Endodermal cell (in vitro differentiated cells): ENCODE measurements at regions not wholly inside any gene's neighbourhood (a gene's known extent, or its start where the extent isn't known, plus 50 kb on each side); places are given as distances from the start of the nearest gene placed in this dataset.

Experiments used
- DNase-seq: peaks from one replicate; pipeline ENCODE4 v3.0.0-alpha.2; 2017
- H3K27ac ChIP-seq: 2 replicates; pipeline ENCODE4 v1.5.1; 2013; ENCODE audit warnings: mild to moderate bottlenecking, low read depth, low read length, moderate library complexity
- H3K27me3 ChIP-seq: 2 replicates; pipeline ENCODE4 v1.6.1; 2013; ENCODE audit warnings: mild to moderate bottlenecking, low read length, moderate library complexity; ENCODE audit not compliant: insufficient read depth, control insufficient read depth, poor library complexity, severe bottlenecking
- H3K36me3 ChIP-seq: 2 replicates; pipeline ENCODE4 v1.7.0; 2013; ENCODE audit warnings: mild to moderate bottlenecking, low read length, moderate library complexity; ENCODE audit not compliant: control insufficient read depth, insufficient read depth
- H3K4me1 ChIP-seq: one replicate; pipeline ENCODE4 v1.7.0; 2013; ENCODE audit warnings: low read length; ENCODE audit not compliant: control insufficient read depth, insufficient read depth
- H3K4me3 ChIP-seq: 2 replicates; pipeline ENCODE4 v1.5.1; 2013; ENCODE audit warnings: mild to moderate bottlenecking, low read length, moderate library complexity
- H3K9ac ChIP-seq: 2 replicates; pipeline ENCODE4 v1.6.1; 2013; ENCODE audit warnings: mild to moderate bottlenecking, low read length, moderate library complexity; ENCODE audit not compliant: poor library complexity, severe bottlenecking; ENCODE audit errors: extremely low read depth
- H3K9me3 ChIP-seq: 2 replicates; pipeline ENCODE4 v1.6.1; 2013; ENCODE audit warnings: mild to moderate bottlenecking, low read length, moderate library complexity; ENCODE audit not compliant: control insufficient read depth
- H3K27ac Mint-ChIP-seq: 2 replicates; pipeline ENCODE4 v1.8.0; 2020; ENCODE audit warnings: mixed read lengths
- H3K27me3 Mint-ChIP-seq: 2 replicates; pipeline ENCODE4 v1.8.0; 2021; ENCODE audit warnings: mild to moderate bottlenecking, mixed read lengths; ENCODE audit not compliant: insufficient read depth
- H3K36me3 Mint-ChIP-seq: 2 replicates; pipeline ENCODE4 v1.8.0; 2020; ENCODE audit warnings: low read depth, mixed read lengths
- H3K4me1 Mint-ChIP-seq: 2 replicates; pipeline ENCODE4 v1.8.0; 2020; ENCODE audit warnings: mixed read lengths
- H3K4me3 Mint-ChIP-seq: 2 replicates; pipeline ENCODE4 v1.8.0; 2020; ENCODE audit warnings: mild to moderate bottlenecking, moderate library complexity, mixed read lengths
- H3K9me3 Mint-ChIP-seq: 2 replicates; pipeline ENCODE4 v1.8.0; 2020; ENCODE audit warnings: mild to moderate bottlenecking, mixed read lengths
- WGBS, 2 experiments: methylation state at CpG; one replicate each; pipeline versions ENCODE4 v1.1.5 to v1.1.7; 2013; ENCODE audit warnings: missing lambda C conversion rate in 2 of 2, mixed read lengths in 1 of 2; ENCODE audit not compliant: insufficient coverage in 1 of 2, insufficient read length in 1 of 2; 5-methylcytosine and 5-hydroxymethylcytosine counted together
- TF ChIP-seq, protein P1 (sequence below): fragments of 200-600 bp; sonication (generic); conservative IDR thresholded peaks from 2 replicates; pipeline ENCODE4 v1.5.0; 2021; ENCODE audit warnings: antibody characterized with exemption, mild to moderate bottlenecking

DNA sequence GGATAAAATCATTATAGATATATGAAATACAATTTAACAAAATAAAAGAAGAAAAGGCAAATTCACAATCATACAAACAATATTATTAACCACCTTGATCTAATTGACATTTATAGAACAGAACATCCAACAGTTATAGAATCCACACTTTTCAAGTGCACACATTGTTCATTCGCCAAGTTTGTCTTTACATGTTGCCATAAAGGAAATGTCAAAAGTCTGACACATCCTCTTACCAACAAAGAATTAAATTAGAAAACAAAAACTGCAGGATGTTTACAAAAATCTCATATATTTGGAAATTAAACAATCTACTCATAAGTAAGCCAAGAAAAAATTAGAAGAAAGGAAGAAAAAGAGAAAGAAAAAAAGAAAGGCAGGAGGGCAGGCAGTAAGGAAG lies 909.2 kb upstream of the EPHA6 start:
- no peak overlapping the region for H3K27ac Mint-ChIP-seq

DNA sequence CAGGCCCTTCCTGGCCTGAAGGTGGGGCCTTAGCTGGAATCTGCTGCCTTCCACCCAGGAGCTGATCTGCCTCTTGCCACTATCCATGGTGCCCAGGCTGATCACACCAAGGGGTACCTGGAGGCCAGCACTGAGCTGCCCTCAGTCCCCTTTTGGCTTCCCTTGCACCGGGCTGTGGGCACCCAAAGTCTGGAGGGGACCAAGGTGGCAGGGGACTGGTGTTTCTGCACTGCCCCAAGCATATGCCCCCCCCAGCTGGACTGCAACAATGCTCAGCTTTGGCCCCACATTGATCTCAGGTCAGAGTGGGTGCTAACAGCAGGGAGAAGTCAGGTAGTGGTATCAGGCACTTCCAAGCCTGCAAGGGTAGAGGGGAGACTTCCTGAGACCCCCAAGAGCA lies 902.6 kb upstream of the EPHA6 start:
- no peak overlapping the region for H3K27ac ChIP-seq
- 89% methylated on average over 1 of the region's 1 CpG; no CpG with 5 or more reads in 1 of the 2 experiments for WGBS, 2 experiments

More for the DNA sequence above, 909.2 kb upstream of the EPHA6 start:
- no peaks in the 10 kb centered on the region for H3K27me3 ChIP-seq
- 80 to 83% methylated on average over 1 of the region's 1 CpG for WGBS, 2 experiments
- no peaks in the 10 kb centered on the region for H3K36me3 ChIP-seq
- Mint-ChIP-seq H3K36me3 (no peaks in the 10 kb centered on the region), H3K4me1 (no peaks in the 10 kb centered on the region), H3K9me3 (peaks cover 2% of the 10 kb centered on the region), H3K27me3 (no peaks in the 10 kb centered on the region), H3K4me3 (no peak overlapping the region)
- H3K9ac ChIP-seq: no peak overlapping the region
- no peak for DNase-seq
- peaks cover 2% of the 10 kb centered on the region for H3K9me3 ChIP-seq
- TF ChIP-seq, protein P1, sequence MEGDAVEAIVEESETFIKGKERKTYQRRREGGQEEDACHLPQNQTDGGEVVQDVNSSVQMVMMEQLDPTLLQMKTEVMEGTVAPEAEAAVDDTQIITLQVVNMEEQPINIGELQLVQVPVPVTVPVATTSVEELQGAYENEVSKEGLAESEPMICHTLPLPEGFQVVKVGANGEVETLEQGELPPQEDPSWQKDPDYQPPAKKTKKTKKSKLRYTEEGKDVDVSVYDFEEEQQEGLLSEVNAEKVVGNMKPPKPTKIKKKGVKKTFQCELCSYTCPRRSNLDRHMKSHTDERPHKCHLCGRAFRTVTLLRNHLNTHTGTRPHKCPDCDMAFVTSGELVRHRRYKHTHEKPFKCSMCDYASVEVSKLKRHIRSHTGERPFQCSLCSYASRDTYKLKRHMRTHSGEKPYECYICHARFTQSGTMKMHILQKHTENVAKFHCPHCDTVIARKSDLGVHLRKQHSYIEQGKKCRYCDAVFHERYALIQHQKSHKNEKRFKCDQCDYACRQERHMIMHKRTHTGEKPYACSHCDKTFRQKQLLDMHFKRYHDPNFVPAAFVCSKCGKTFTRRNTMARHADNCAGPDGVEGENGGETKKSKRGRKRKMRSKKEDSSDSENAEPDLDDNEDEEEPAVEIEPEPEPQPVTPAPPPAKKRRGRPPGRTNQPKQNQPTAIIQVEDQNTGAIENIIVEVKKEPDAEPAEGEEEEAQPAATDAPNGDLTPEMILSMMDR: no peak
- no peaks in the 10 kb centered on the region for H3K4me1 ChIP-seq
- H3K27ac ChIP-seq: no peak overlapping the region
- no peak overlapping the region for H3K4me3 ChIP-seq

DNA sequence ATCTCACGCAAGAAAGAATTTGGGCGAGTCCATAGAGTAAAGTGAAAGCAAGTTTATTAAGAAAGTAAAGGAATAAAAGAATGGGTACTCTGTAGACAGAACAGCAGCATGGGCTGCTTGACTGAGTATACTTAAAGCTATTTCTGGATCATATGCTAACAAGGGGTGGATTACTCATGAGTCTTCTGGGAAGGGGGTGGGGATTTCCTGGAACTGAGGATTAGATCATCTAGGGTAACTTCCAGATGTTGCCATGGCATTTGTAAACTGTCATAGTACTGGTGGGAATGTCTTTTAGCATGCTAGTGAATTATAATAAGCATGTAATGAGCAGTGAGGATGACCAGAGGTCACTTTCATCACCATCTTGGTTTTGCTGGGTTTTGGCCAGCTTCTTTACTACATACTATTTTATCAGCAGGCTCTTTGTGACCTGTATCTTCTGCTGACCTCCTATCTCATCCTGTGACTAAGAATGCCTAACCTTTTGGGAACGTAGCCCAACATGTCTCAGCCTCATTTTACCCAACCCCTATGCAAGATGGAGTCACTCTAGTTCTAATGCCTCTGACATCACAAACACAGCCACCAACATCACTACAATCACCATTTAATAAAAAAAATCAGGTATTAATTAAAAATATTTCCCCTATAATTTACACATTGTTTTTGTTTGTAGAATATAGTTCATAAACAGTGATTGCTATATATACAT lies 890.7 kb upstream of the EPHA6 start:
- no peaks in the 10 kb centered on the region for H3K27me3 ChIP-seq
- Mint-ChIP-seq H3K27me3 (no peaks in the 10 kb centered on the region), H3K36me3 (no peaks in the 10 kb centered on the region), H3K4me3 (no peak overlapping the region), H3K9me3 (no peaks in the 10 kb centered on the region), H3K27ac (no peak overlapping the region), H3K4me1 (no peaks in the 10 kb centered on the region)
- TF ChIP-seq, protein P1: no peak
- 70 to 72% methylated on average over 2 to 3 of the region's 3 CpGs for WGBS, 2 experiments
- H3K36me3 ChIP-seq: no peaks in the 10 kb centered on the region
- DNase-seq: no peak
- no peaks in the 10 kb centered on the region for H3K9me3 ChIP-seq
- no peak overlapping the region for H3K9ac ChIP-seq
- H3K27ac ChIP-seq: no peak overlapping the region
- H3K4me3 ChIP-seq: no peak overlapping the region
- no peaks in the 10 kb centered on the region for H3K4me1 ChIP-seq

More for the DNA sequence above, 902.6 kb upstream of the EPHA6 start:
- no peaks in the 10 kb centered on the region for H3K4me1 ChIP-seq
- H3K9me3 ChIP-seq: peaks cover 24% of the 10 kb centered on the region
- Mint-ChIP-seq H3K9me3 (peaks cover 12% of the 10 kb centered on the region), H3K4me1 (no peaks in the 10 kb centered on the region), H3K27me3 (no peaks in the 10 kb centered on the region), H3K4me3 (no peak overlapping the region), H3K36me3 (no peaks in the 10 kb centered on the region), H3K27ac (no peak overlapping the region)
- H3K9ac ChIP-seq: no peak overlapping the region
- H3K27me3 ChIP-seq: no peaks in the 10 kb centered on the region
- H3K36me3 ChIP-seq: no peaks in the 10 kb centered on the region
- no peak overlapping the region for H3K4me3 ChIP-seq
- DNase-seq: no peak
- TF ChIP-seq, protein P1: no peak
